Panc1 (cell line): ENCODE measurements at regions not wholly inside any gene's neighbourhood (a gene's known extent, or its start where the extent isn't known, plus 50 kb on each side); places are given as distances from the start of the nearest gene placed in this dataset.

Source experiments
- ATAC-seq: fragments of 200-7000 bp; cut with Tn5 transposase; 2 replicates; pipeline ENCODE4 v1.9.1; 2020; ENCODE audit warnings: mild to moderate bottlenecking, moderate library complexity
- BruUV-seq: library from RNA; stranded (reverse); fragments of 400-500 nt; replicated peaks from 2 replicates; lab custom pipeline; 2021; lab: Mats Ljungman, UMichigan
- CTCF ChIA-PET: fragments of 300-600 bp; sonication (Branson Sonifier 250); formaldehyde crosslinking; loops from one replicate; lab custom pipeline; 2022; ENCODE audit warnings: antibody characterized with exemption; lab: Charles Lee
- POLR2A ChIA-PET: fragments of 300-600 bp; sonication (Branson Sonifier 250); formaldehyde crosslinking; loops from one replicate; lab custom pipeline; 2022; ENCODE audit warnings: antibody characterized with exemption; lab: Charles Lee
- DNase-seq: peaks from one replicate; pipeline ENCODE4 v3.0.0-alpha.2; 2010; ENCODE audit warnings: low read depth, low spot score
- H3K27ac ChIP-seq: 2 replicates; pipeline ENCODE4 v1.5.1; 2011; ENCODE audit warnings: mild to moderate bottlenecking, low read length, inconsistent platforms
- H3K27me3 ChIP-seq: fragments of 200-500 bp; sonication (Bioruptor generic); 2 replicates; pipeline ENCODE4 v1.6.0; 2014; ENCODE audit warnings: low read length, inconsistent platforms; ENCODE audit not compliant: control insufficient read depth, insufficient read depth
- H3K36me3 ChIP-seq: fragments of 200-500 bp; sonication (Bioruptor generic); 2 replicates; pipeline ENCODE4 v1.5.1; 2014; ENCODE audit warnings: inconsistent platforms, mild to moderate bottlenecking, low read length, moderate library complexity; ENCODE audit not compliant: control insufficient read depth, insufficient read depth
- H3K4me1 ChIP-seq: 2 replicates; pipeline ENCODE4 v1.5.1; 2011; ENCODE audit warnings: inconsistent platforms, mild to moderate bottlenecking, low read length, moderate library complexity; ENCODE audit not compliant: control insufficient read depth, insufficient read depth
- H3K4me3 ChIP-seq, 2 experiments: 2 replicates each; pipeline ENCODE4 v1.5.1; 2011 to 2012; ENCODE audit warnings: low read depth in 2 of 2, low read length in 2 of 2, mild to moderate bottlenecking in 2 of 2, inconsistent platforms in 1 of 2, moderate library complexity in 1 of 2
- H3K9me3 ChIP-seq: fragments of 200-500 bp; sonication (Bioruptor generic); 2 replicates; pipeline ENCODE4 v1.5.1; 2014; ENCODE audit warnings: low read depth, mild to moderate bottlenecking, inconsistent platforms, low read length, moderate library complexity; ENCODE audit not compliant: control insufficient read depth, insufficient read depth
- POLR2AphosphoS5 ChIP-seq: IDR thresholded peaks from 2 replicates; pipeline ENCODE4 v1.6.1; 2012; ENCODE audit warnings: mild to moderate bottlenecking, low read depth, low read length, moderate library complexity
- SIN3A ChIP-seq: IDR thresholded peaks from 2 replicates; pipeline ENCODE4 v1.6.1; 2012; ENCODE audit warnings: low read depth, mild to moderate bottlenecking, low read length, moderate library complexity, borderline replicate concordance; ENCODE audit not compliant: insufficient read depth
- TCF7L2 ChIP-seq: IDR thresholded peaks from 2 replicates; pipeline ENCODE4 v1.6.1; 2011; ENCODE audit warnings: mild to moderate bottlenecking, low read depth, low read length, inconsistent platforms
- in situ Hi-C: cut with HindIII; loops from 2 replicates; pipeline ENCODE4 v1.10.0; 2016; ENCODE audit warnings: low sequenced_read_pairs, low pct_unique_long_range_greater_than_20kb
- intact Hi-C: fragments of 100-400 bp; cut with micrococcal nuclease; formaldehyde crosslinking; loops from one replicate; pipeline ENCODE4 v1.10.0; 2022; ENCODE audit not compliant: unreplicated experiment
- TF ChIP-seq, protein P1 (sequence below), 2 experiments: IDR thresholded peaks; 2 replicates each; pipeline ENCODE4 v1.6.1; 2011 to 2012; ENCODE audit warnings: low read depth in 2 of 2, control low read depth in 1 of 2, low read length in 1 of 2, mild to moderate bottlenecking in 1 of 2, moderate library complexity in 1 of 2; ENCODE audit not compliant: insufficient read depth in 1 of 2
- TF ChIP-seq, protein P2 (sequence below): fragments of 450-650 bp; IDR thresholded peaks from 2 replicates; pipeline ENCODE4 v1.5.1; 2017; ENCODE audit warnings: mild to moderate bottlenecking

DNA sequence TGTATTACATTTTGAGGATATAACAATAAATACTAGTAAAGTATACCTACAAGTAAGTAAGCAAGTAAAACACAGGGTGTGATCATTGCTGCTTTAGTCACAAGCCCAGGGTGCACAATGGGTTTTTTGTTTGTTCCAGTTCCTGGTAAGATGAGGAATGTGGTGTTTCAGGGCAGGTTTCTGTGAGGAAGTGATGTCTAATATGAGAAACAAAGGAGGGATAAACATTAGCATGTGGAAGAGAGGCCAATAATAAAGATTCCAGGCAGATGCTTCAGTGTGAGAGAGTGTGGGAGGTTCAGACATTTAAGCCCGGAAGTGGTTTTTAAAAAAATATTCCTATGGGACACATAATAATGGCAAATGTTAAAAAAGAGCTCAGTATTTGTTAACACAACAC, 808.1 kb upstream of the USP15 start:
- H3K4me1 ChIP-seq: no peaks in the 10 kb centered on the region; the same call in 1 of the 2 replicates
- H3K36me3 ChIP-seq: no peaks in the 10 kb centered on the region; the same call in 1 of the 2 replicates
- CTCF ChIA-PET: no interaction called here
- no TSS peak for BruUV-seq
- in situ Hi-C loops (no loop called here), intact Hi-C loops (no loop called here)
- H3K9me3 ChIP-seq: no peaks in the 10 kb centered on the region
- DNase-seq (no peak), ATAC-seq (no peak)
- TF ChIP-seq POLR2AphosphoS5 (no peak), SIN3A (no peak), TCF7L2 (no peak)
- TF ChIP-seq, protein P1, sequence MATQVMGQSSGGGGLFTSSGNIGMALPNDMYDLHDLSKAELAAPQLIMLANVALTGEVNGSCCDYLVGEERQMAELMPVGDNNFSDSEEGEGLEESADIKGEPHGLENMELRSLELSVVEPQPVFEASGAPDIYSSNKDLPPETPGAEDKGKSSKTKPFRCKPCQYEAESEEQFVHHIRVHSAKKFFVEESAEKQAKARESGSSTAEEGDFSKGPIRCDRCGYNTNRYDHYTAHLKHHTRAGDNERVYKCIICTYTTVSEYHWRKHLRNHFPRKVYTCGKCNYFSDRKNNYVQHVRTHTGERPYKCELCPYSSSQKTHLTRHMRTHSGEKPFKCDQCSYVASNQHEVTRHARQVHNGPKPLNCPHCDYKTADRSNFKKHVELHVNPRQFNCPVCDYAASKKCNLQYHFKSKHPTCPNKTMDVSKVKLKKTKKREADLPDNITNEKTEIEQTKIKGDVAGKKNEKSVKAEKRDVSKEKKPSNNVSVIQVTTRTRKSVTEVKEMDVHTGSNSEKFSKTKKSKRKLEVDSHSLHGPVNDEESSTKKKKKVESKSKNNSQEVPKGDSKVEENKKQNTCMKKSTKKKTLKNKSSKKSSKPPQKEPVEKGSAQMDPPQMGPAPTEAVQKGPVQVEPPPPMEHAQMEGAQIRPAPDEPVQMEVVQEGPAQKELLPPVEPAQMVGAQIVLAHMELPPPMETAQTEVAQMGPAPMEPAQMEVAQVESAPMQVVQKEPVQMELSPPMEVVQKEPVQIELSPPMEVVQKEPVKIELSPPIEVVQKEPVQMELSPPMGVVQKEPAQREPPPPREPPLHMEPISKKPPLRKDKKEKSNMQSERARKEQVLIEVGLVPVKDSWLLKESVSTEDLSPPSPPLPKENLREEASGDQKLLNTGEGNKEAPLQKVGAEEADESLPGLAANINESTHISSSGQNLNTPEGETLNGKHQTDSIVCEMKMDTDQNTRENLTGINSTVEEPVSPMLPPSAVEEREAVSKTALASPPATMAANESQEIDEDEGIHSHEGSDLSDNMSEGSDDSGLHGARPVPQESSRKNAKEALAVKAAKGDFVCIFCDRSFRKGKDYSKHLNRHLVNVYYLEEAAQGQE (IDR thresholded peaks at IDR 0.05; ENCODE audit: insufficient read depth in 1 of 2, low read depth in 2 of 2, low read length in 1 of 2): no peak
- TF ChIP-seq, protein P2, sequence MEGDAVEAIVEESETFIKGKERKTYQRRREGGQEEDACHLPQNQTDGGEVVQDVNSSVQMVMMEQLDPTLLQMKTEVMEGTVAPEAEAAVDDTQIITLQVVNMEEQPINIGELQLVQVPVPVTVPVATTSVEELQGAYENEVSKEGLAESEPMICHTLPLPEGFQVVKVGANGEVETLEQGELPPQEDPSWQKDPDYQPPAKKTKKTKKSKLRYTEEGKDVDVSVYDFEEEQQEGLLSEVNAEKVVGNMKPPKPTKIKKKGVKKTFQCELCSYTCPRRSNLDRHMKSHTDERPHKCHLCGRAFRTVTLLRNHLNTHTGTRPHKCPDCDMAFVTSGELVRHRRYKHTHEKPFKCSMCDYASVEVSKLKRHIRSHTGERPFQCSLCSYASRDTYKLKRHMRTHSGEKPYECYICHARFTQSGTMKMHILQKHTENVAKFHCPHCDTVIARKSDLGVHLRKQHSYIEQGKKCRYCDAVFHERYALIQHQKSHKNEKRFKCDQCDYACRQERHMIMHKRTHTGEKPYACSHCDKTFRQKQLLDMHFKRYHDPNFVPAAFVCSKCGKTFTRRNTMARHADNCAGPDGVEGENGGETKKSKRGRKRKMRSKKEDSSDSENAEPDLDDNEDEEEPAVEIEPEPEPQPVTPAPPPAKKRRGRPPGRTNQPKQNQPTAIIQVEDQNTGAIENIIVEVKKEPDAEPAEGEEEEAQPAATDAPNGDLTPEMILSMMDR: no peak
- H3K4me3 ChIP-seq: no peak overlapping the region
- POLR2A ChIA-PET: no interaction called here
- no peak overlapping the region for H3K27ac ChIP-seq
- no peaks in the 10 kb centered on the region for H3K27me3 ChIP-seq

GRCh38 chr12:61487728-61488127, 772.5 kb upstream of the USP15 start:
- intact Hi-C loops: no loop called here
- Histone ChIP-seq H3K9me3 (no peaks in the 10 kb centered on the region), H3K27me3 (no peaks in the 10 kb centered on the region), H3K4me1 (no peaks in the 10 kb centered on the region), H3K27ac (no peak overlapping the region), H3K36me3 (no peaks in the 10 kb centered on the region), H3K4me3 (no peak overlapping the region)
- POLR2A ChIA-PET: no interaction called here
- CTCF ChIA-PET: no interaction called here
- DNase-seq: no peak
- ATAC-seq: no peak
- in situ Hi-C loops: no loop called here
- TF ChIP-seq POLR2AphosphoS5 (no peak), SIN3A (no peak), TCF7L2 (no peak)
- TF ChIP-seq, protein P2: no peak
- TF ChIP-seq, protein P1 (IDR thresholded peaks at IDR 0.05; ENCODE audit: insufficient read depth in 1 of 2, low read depth in 2 of 2, low read length in 1 of 2): no peak
- no TSS peak for BruUV-seq
